ENCODE measurements at regions not wholly inside any gene's neighbourhood (a gene's known extent, or its start where the extent isn't known, plus 50 kb on each side); places are given as distances from the start of the nearest gene placed in this dataset.

GRCh38 chr14:53569446-53569845, 387.2 kb downstream of the BMP4 start:
- no peak for TF ChIP-seq CTCF (conservative IDR thresholded peaks at IDR 0.05; ENCODE audit: low read depth, low read length)
- H3K4me3 ChIP-seq (ENCODE audit: low read length), result no peak overlapping the region
- DNase-seq (ENCODE audit: low read depth), result no peak

GRCh38 chr14:53567236-53567780, 389.3 kb downstream of the BMP4 start:
- no peak for DNase-seq (ENCODE audit: low read depth)
- TF ChIP-seq CTCF (conservative IDR thresholded peaks at IDR 0.05; ENCODE audit: low read depth, low read length), result no peak
- H3K4me3 ChIP-seq (ENCODE audit: low read length), result no peak overlapping the region

GRCh38 chr14:53564870-53565269, 391.8 kb downstream of the BMP4 start:
- DNase-seq (ENCODE audit: low read depth), result no peak
- no peak overlapping the region for H3K4me3 ChIP-seq (ENCODE audit: low read length)
- TF ChIP-seq CTCF (conservative IDR thresholded peaks at IDR 0.05; ENCODE audit: low read depth, low read length), result no peak

- no peak for DNase-seq (ENCODE audit: low read depth)
- no peak for TF ChIP-seq CTCF (conservative IDR thresholded peaks at IDR 0.05; ENCODE audit: low read depth, low read length)
- H3K4me3 ChIP-seq (ENCODE audit: low read length), result no peak overlapping the region
These were observed 393.0 kb downstream of the BMP4 start for GRCh38 chr14:53563628-53564027.

GRCh38 chr14:53553221-53553620, 400.1 kb upstream of the DDHD1 start:
- no peak for TF ChIP-seq CTCF (conservative IDR thresholded peaks at IDR 0.05; ENCODE audit: low read depth, low read length)

GRCh38 chr14:53551862-53552261, 398.7 kb upstream of the DDHD1 start:
- DNase-seq (ENCODE audit: low read depth), result no peak
- no peak overlapping the region for H3K4me3 ChIP-seq (ENCODE audit: low read length)
- TF ChIP-seq CTCF (conservative IDR thresholded peaks at IDR 0.05; ENCODE audit: low read depth, low read length), result no peak

More at GRCh38 chr14:53553221-53553620, 400.1 kb upstream of the DDHD1 start:
- no peak overlapping the region for H3K4me3 ChIP-seq (ENCODE audit: low read length)
- no peak for DNase-seq (ENCODE audit: low read depth)

GRCh38 chr14:53550776-53551175, 397.7 kb upstream of the DDHD1 start:
- TF ChIP-seq CTCF (conservative IDR thresholded peaks at IDR 0.05; ENCODE audit: low read depth, low read length), result no peak
- DNase-seq (ENCODE audit: low read depth), result no peak

More at GRCh38 chr14:53550776-53551175, 397.7 kb upstream of the DDHD1 start:
- no peak overlapping the region for H3K4me3 ChIP-seq (ENCODE audit: low read length)
